CD4-positive, alpha-beta T cell treated with Interferon gamma for 1 hour (primary cell): ENCODE measurements at regions not wholly inside any gene's neighbourhood (a gene's known extent, or its start where the extent isn't known, plus 50 kb on each side); places are given as distances from the start of the nearest gene placed in this dataset.

Experiments
- DNase-seq: peaks from one replicate; pipeline ENCODE4 v3.0.0-alpha.2; 2020

- no peak for DNase-seq
Observed at GRCh38 chr22:49155770-49156580, 671.7 kb downstream of the BRD1 start.

- no peak for DNase-seq
Observed at GRCh38 chr22:49155039-49155769, 672.5 kb downstream of the BRD1 start.

GRCh38 chr22:49154433-49154832, 673.2 kb downstream of the BRD1 start:
- no peak for DNase-seq

DNA sequence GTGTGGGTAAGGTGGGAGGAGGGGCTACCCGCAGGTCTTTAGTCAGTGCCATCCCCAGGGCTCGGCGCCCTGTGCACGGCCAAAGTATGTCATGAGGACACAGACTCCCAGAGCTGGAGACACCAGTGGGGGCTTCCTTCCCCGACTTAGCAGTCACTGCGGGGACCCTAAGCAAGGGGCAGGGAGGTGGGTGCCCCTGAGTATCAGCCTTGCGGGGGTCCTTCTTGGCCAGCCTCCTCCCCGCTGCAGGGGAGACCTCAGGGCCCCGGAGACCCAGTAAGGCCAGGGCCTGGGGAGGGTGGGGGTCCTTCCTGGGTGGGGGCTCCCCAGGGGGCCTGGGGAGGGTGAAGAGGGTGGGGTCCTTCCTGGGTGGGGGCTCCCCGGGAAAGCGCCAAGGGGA, 673.8 kb downstream of the BRD1 start:
- no peak for DNase-seq

- no peak for DNase-seq
Observed at GRCh38 chr22:49152939-49153770, 674.5 kb downstream of the BRD1 start.

DNA sequence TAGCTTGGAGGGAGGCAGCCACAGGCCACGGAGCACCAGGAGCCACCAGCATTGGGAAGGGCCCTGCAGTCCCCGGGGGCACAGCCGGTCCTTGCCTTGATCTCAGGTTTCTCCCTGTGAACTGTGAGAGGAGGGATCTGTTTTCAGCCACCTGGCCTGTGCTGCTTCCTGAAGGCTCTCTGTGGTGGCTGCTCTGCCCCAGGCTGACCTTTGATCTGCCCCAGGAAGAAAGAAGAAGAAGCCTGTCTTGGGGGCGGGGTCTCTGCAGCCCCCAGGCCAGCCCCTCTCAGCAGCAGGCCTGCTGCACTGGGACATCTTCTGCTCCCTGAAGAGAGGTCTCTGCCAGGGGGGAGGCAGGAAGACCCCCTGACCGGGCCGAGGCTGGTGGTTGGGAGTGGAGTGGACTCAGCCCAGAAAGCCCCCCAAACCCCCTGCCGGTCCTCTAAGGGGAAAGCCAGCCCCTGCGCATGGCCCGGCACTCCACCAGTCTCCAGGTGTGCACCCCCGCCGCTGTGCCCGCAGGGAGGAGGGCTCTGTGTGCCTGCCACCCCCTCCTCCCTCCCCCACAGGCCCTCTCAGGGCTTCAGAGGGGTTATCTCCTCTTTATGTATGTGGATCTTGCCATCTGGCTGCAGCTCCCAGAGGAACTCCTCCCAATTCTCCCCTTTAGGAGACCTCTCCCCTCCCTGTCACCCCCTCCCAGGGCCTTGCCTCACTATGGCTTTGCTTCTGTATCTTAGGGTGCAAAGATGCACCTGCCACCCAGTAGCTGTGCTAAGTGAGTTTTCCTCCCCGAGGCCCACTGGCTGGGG, 675.3 kb downstream of the BRD1 start:
- no peak for DNase-seq

DNA sequence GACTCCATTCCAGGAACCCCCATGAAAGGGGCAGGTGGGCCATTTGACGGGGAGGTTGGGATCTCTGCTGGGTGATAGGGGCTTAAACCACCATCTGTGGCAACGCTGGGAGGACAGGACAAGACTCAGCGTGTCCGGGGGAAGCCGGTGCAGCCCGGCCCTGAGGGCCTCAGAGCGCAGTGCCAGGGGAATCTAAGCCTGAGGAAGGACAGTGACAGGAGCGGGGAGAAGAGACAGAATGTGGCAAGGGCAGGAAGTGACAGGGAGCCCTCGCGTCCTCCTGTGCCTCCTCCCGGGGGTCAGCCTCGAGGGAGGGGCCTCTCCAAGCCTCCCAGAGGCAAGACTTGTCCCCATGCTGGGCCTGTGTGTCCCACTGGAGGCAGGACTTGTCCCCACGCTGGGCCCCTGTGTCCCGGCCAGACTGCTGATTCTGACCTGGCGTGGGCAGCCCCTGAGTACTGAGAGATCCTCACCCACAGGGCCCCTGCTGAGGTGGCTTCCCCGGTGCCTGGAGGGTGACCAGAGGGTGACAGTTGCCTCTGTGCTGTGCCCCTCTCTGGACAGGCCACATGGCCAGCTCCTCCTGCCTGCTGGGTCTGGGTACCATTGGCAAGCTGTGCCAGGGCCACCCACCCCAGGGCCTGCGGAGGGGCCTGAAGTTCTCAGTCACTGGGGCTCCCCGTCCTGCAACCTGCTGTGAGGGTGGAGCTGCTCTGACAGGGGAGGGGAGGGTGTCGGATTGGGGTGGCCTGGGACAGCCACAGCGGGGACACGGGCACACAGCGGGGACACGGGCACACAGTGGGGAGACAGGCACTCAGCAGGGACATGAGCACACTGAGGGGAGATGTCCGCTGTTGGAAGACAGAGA, 676.2 kb downstream of the BRD1 start:
- DNase-seq = no peak

DNA sequence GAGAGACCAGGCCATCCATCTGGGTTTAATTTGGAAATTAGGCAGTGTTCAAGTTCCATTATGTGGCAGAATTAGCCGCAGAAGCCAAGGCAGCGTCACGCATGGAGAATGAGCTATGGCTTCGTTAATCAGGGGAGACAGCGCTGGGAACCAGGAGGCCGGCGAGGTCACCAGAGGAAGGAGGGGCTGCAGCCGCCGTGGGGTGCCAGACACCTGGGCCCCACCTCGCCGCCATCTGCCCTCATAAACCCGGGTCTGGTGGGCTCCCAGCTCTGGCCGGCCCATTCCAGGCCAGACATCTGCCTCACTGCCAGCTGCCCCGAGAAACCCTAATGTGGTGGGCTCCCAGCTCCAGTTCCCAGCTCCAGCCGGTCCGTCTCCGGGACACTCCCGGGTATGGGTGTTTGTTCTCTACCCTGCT, 676.9 kb downstream of the BRD1 start:
- DNase-seq = no peak

DNA sequence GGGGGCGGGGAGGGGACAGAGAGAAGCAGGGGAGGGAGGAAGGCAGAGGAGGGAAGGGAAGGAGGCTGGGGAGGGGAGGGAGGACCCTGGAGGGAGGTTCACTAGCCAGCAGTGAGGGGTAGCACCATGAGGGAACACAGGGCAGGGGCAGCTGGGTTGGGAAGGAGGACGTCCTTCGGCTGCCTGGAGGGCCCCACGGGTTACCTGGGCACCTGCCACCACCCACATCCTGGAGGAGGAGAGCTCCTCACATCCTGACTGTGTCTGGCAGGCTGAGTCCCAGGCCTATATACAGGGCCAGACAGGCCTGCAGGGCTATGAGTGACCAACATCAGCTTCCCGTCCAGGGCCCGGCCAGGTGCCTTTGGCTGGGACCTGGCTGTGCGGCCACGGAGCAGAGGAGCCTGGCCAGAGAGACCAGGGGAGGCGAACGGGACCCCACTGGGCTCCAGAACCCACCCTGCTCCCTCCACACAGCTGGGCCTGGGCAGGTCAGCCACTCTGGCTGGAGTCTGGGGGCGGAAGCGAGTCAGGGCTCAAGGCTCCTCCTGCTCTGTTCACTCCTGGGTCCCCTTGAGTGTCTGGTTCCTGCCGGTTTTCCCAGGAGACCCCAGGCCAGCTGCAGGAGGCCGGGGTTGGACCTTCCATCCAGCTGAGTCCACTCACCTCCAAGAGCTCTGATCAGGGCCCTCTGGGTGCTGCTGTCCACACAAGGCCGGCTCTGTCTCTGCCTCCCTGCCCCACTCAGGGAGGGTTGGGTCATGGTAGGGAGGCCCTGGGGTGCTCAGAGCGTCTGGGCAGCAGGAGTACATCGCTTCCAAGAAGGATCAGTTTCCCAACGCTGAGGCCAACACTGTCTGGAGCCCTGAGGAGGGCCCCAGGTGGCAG, 677.7 kb downstream of the BRD1 start:
- no peak for DNase-seq

GRCh38 chr22:49148895-49149418, 678.7 kb downstream of the BRD1 start:
- DNase-seq = no peak

- no peak for DNase-seq
Observed at GRCh38 chr22:49147617-49148175, 680.0 kb downstream of the BRD1 start.

DNA sequence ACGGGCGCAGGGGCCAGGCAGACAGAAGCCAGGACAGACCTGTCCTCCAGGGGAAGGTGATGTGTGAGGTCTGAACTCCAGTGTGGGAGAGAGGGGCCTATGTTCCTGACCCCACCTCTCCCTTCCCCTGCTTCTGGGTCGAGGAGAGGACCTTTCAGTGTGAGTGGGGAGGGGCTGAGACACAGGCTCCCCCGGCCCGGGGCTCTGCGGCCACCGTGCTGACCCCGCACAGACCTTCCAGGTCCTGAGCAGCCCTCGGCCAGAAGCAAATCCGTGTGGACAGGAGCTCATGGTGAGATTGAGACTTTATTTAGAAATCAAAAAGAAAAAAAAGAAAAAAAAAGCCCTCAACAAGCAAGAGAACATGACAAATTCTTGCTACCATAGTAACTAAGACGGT, 680.5 kb downstream of the BRD1 start:
- DNase-seq = no peak

DNA sequence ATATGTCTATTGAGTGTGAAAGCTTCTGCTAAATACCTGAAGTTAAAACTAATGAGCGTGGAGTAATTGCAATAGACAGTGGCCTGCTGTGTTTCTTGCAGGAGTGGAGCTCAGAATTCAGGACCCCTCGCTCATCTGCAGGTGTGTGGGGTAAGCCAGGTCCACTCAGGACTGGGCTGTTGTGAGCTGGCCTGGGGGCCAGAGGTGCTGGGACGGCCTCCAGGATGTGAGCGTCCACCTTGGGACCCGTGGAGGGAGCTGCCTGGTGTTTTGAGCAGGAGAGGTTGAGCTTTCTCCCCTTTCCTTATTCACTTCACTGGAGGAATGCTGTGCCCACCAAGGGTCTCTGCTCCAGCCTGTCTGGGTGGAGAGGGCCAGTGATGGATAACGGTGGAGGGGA, 681.2 kb downstream of the BRD1 start:
- DNase-seq = no peak

DNA sequence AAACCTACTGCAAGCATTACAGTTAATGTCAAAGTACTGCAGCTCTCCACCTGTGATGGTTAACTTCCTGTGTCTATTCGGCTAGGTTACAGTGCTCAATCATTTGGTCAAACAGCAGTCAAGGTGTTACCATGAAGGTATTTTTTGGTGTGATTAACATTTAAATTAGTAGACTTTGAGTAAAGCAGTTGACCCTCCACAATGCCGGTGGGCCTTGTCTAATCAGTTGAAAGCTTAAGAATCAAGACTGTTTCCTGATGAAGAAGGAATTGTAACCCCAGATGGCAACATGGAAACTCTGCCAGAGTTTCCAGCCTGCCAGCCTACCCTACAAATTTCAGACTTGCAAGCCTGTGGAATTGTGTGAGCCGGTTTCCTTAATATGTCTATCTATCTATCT, 683.9 kb downstream of the BRD1 start:
- DNase-seq = no peak

- no peak for DNase-seq
Observed at GRCh38 chr22:49142891-49143290, 684.8 kb downstream of the BRD1 start.

- DNase-seq = no peak
Observed at GRCh38 chr22:49142296-49142695, 685.4 kb downstream of the BRD1 start.

GRCh38 chr22:49141761-49142160, 685.9 kb downstream of the BRD1 start:
- no peak for DNase-seq

GRCh38 chr22:49140911-49141665, 686.6 kb downstream of the BRD1 start:
- DNase-seq = no peak

DNA sequence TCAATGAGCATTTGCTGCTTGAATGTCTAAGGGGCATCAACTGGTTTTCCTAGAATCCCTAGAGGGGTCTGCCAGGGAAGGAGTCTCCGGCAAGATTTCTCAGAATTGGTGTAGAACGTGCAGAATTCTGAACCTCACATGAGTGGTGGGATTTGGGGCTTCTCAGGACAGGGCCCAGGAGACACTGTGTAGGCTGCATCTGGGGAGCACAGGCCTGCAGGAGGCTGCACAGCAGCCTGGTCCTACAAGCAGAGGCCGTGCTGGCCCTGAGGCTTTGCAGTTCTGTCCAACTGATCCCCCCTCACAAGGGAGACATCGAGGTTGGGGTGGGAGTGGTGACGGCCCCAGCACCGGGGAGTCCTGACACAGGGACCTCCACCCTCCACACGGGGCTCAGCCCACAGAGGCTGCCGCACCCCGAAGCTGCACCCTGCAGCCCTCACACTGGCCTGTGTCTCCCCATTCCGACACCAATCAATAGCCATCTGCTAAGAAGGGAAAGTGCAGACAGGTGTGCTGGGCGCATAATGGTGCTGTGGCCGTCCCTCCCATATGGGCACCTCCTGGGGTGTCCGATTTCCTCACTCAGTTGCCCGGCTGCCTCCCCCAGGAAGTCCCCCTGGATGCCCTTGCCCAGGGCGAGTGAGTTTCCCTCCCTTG, 688.1 kb downstream of the BRD1 start:
- DNase-seq = no peak
